Gastroesophageal sphincter (tissue), 3 donors: ENCODE measurements at regions not wholly inside any gene's neighbourhood (a gene's known extent, or its start where the extent isn't known, plus 50 kb on each side); places are given as distances from the start of the nearest gene placed in this dataset.

Experiments used
- EP300 ChIP-seq: sonication (generic); formaldehyde crosslinking; IDR thresholded peaks from one replicate; pipeline ENCODE4 v1.6.1; 2017; ENCODE audit warnings: antibody characterized with exemption, mild to moderate bottlenecking
- TF ChIP-seq, protein P1 (sequence below), 4 experiments: fragments of 200-600 bp in 2 of 4; fragments of 450-650 bp in 2 of 4; sonication (generic) in 1 of 4; IDR thresholded peaks; one replicate each; pipeline ENCODE4 v1.5.1; 2017 to 2019; ENCODE audit warnings: antibody characterized with exemption in 4 of 4, mild to moderate bottlenecking in 2 of 4, moderate library complexity in 2 of 4

DNA sequence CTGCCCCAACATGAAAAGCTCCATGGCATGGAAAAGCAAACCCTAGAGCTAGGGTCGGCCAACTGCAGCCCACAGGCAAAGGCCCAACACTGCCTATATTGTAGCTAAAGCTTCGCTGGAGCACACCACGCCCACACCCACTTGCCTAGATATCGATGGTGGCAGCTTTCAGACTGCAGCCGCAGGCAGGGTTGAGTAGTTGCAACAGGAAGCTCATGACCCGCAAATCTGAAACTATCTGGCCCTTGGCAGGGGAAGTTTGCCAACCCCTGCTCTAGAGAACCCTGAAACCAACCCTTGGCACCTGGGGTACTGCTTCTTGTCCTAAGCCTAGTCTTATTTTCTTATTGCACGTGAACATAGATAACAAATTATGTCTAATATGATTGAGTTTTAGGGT lies 250.0 kb downstream of the SOX11 start:
- no peak for TF ChIP-seq EP300
- TF ChIP-seq, protein P1, sequence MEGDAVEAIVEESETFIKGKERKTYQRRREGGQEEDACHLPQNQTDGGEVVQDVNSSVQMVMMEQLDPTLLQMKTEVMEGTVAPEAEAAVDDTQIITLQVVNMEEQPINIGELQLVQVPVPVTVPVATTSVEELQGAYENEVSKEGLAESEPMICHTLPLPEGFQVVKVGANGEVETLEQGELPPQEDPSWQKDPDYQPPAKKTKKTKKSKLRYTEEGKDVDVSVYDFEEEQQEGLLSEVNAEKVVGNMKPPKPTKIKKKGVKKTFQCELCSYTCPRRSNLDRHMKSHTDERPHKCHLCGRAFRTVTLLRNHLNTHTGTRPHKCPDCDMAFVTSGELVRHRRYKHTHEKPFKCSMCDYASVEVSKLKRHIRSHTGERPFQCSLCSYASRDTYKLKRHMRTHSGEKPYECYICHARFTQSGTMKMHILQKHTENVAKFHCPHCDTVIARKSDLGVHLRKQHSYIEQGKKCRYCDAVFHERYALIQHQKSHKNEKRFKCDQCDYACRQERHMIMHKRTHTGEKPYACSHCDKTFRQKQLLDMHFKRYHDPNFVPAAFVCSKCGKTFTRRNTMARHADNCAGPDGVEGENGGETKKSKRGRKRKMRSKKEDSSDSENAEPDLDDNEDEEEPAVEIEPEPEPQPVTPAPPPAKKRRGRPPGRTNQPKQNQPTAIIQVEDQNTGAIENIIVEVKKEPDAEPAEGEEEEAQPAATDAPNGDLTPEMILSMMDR (IDR thresholded peaks at IDR 0.05), result no peak
